GM12878 (cell line): ENCODE measurements at regions not wholly inside any gene's neighbourhood (a gene's known extent, or its start where the extent isn't known, plus 50 kb on each side); places are given as distances from the start of the nearest gene placed in this dataset.

Source experiments
- ATAC-seq: fragments of 200-7000 bp; cut with Tn5 transposase; 3 replicates; pipeline ENCODE4 v1.9.1; 2020; ENCODE audit warnings: mild to moderate bottlenecking, moderate library complexity
- BruUV-seq: library from RNA; stranded (reverse); fragments of 400-500 nt; replicated peaks from 2 replicates; lab custom pipeline; 2021; lab: Mats Ljungman, UMichigan
- CTCF ChIA-PET: fragments of 300-600 bp; sonication (Branson Sonifier 250); formaldehyde crosslinking; extraction: SDS; loops from one replicate; lab custom pipeline; 2021; ENCODE audit warnings: inconsistent platforms; lab: Yijun Ruan, JAX
- POLR2A ChIA-PET: fragments of 350-600 bp; formaldehyde crosslinking; extraction: SDS; loops from one replicate; lab custom pipeline; 2021; ENCODE audit warnings: inconsistent platforms; lab: Charles Lee
- RAD21 ChIA-PET: fragments of 300-600 bp; sonication (Branson Sonifier 250); formaldehyde crosslinking; loops from one replicate; lab custom pipeline; 2023; ENCODE audit warnings: antibody characterized with exemption; ENCODE audit not compliant: unreplicated experiment; lab: Charles Lee
- SMC1A ChIA-PET: fragments of 300-600 bp; sonication (Branson Sonifier 250); formaldehyde crosslinking; loops from one replicate; lab custom pipeline; 2023; ENCODE audit not compliant: unreplicated experiment, uncharacterized antibody; lab: Charles Lee
- DNase-seq: peaks from one replicate; pipeline ENCODE4 v3.0.0-alpha.2; 2011; ENCODE audit warnings: low read depth, low spot score
- FAIRE-seq: peaks from 3 replicates; lab custom pipeline; 2011; peaks lifted over from hg19 to GRCh38; lab: Jason Lieb, UNC
- H2AFZ ChIP-seq: 2 replicates; pipeline ENCODE4 v1.6.0; 2011; ENCODE audit warnings: low read depth, low read length, control low read depth; ENCODE audit not compliant: control insufficient read depth
- H3K27ac ChIP-seq: 2 replicates; pipeline ENCODE4 v1.5.1; 2011; ENCODE audit warnings: control low read depth; ENCODE audit not compliant: control insufficient read depth, insufficient read depth
- H3K27me3 ChIP-seq, 2 experiments: replicated peaks in 1 of 2; 2 replicates each; pipeline versions ENCODE4 v1.6.0 to v1.6.1; 2011; ENCODE audit warnings: low read length in 1 of 2; ENCODE audit not compliant: control insufficient read depth in 2 of 2, insufficient read depth in 2 of 2
- H3K36me3 ChIP-seq, 2 experiments: 2 replicates each; pipeline ENCODE4 v1.5.1; 2011; ENCODE audit warnings: low read length in 1 of 2; ENCODE audit not compliant: control insufficient read depth in 2 of 2, insufficient read depth in 2 of 2
- H3K4me1 ChIP-seq: 2 replicates; pipeline ENCODE4 v1.6.1; 2011; ENCODE audit warnings: mild to moderate bottlenecking, low read length, moderate library complexity, mixed read lengths; ENCODE audit not compliant: control insufficient read depth, insufficient read depth
- H3K4me2 ChIP-seq: 2 replicates; pipeline ENCODE4 v1.6.0; 2011; ENCODE audit warnings: control low read depth; ENCODE audit not compliant: control insufficient read depth, insufficient read depth
- H3K4me3 ChIP-seq: fragments of 200-600 bp; sonication (generic); 2 replicates; pipeline ENCODE4 v1.5.1; 2016
- H3K79me2 ChIP-seq: 2 replicates; pipeline ENCODE4 v1.6.0; 2011; ENCODE audit warnings: low read length; ENCODE audit not compliant: control insufficient read depth, insufficient read depth
- H3K9ac ChIP-seq: 2 replicates; pipeline ENCODE4 v1.8.0; 2011; ENCODE audit warnings: low read length, control low read depth, mixed read lengths; ENCODE audit not compliant: control insufficient read depth, insufficient read depth
- H3K9me3 ChIP-seq: replicated peaks from 3 replicates; pipeline ENCODE4 v1.5.1; 2011; ENCODE audit warnings: mild to moderate bottlenecking, low read length; ENCODE audit not compliant: control insufficient read depth, insufficient read depth
- H4K20me1 ChIP-seq: 2 replicates; pipeline ENCODE4 v1.6.0; 2011; ENCODE audit not compliant: control insufficient read depth, insufficient read depth
- BRCA1 ChIP-seq: IDR thresholded peaks from 2 replicates; pipeline ENCODE4 v1.6.1; 2011; ENCODE audit warnings: low read depth, low read length, improper control_type of control experiment
- HDAC6 ChIP-seq: fragments of 200-600 bp; sonication (generic); IDR thresholded peaks from one replicate; pipeline ENCODE4 v1.8.0; 2017; ENCODE audit warnings: antibody characterized with exemption; ENCODE audit not compliant: unreplicated experiment
- KLF5 ChIP-seq: fragments of 450-650 bp; IDR thresholded peaks from 2 replicates; pipeline ENCODE4 v1.6.1; 2014; ENCODE audit warnings: mild to moderate bottlenecking; ENCODE audit not compliant: partially characterized antibody
- SMC3 ChIP-seq: IDR thresholded peaks from 2 replicates; pipeline ENCODE4 v1.6.1; 2011; ENCODE audit warnings: low read length, improper control_type of control experiment, borderline replicate concordance
- SREBF2 ChIP-seq: IDR thresholded peaks from 2 replicates; pipeline ENCODE4 v1.6.1; 2012; ENCODE audit warnings: mild to moderate bottlenecking, low read length
- TBL1XR1 ChIP-seq: IDR thresholded peaks from 2 replicates; pipeline ENCODE4 v1.6.1; 2012; ENCODE audit warnings: low read depth, low read length, improper control_type of control experiment
- YBX1 ChIP-seq: fragments of 450-650 bp; IDR thresholded peaks from 2 replicates; pipeline ENCODE4 v1.6.1; 2016; ENCODE audit warnings: antibody characterized with exemption
- ZNF207 ChIP-seq: fragments of 450-650 bp; IDR thresholded peaks from 2 replicates; pipeline ENCODE4 v1.6.1; 2014; ENCODE audit warnings: antibody characterized with exemption, mild to moderate bottlenecking, borderline replicate concordance
- WGBS: methylation state at CpG from one replicate; pipeline ENCODE4 v1.1.6; 2016; ENCODE audit warnings: low lambda C conversion rate; ENCODE audit not compliant: insufficient replicate concordance, insufficient coverage; ENCODE audit errors: missing lambda C conversion rate; 5-methylcytosine and 5-hydroxymethylcytosine counted together
- in situ Hi-C: fragments of 300-500 bp; cut with MboI; formaldehyde crosslinking; loops from 9 replicates; pipeline ENCODE4 v1.14.3; 2018; ENCODE audit warnings: mixed read lengths
- intact Hi-C: fragments of 100-400 bp; cut with micrococcal nuclease; formaldehyde crosslinking; loops from one replicate; pipeline ENCODE4 v1.14.2; 2022; ENCODE audit not compliant: unreplicated experiment
- TF ChIP-seq, protein P1 (sequence below): IDR thresholded peaks from 2 replicates; pipeline ENCODE4 v1.6.1; 2011; ENCODE audit warnings: borderline replicate concordance, low read depth, mild to moderate bottlenecking, moderate library complexity, low read length; ENCODE audit not compliant: insufficient read depth, poor library complexity, severe bottlenecking
- TF ChIP-seq, protein P2 (sequence below): fragments of 450-650 bp; formaldehyde crosslinking; IDR thresholded peaks from 2 replicates; pipeline ENCODE4 v1.4.0; 2020; ENCODE audit warnings: mild to moderate bottlenecking, moderate library complexity

DNA sequence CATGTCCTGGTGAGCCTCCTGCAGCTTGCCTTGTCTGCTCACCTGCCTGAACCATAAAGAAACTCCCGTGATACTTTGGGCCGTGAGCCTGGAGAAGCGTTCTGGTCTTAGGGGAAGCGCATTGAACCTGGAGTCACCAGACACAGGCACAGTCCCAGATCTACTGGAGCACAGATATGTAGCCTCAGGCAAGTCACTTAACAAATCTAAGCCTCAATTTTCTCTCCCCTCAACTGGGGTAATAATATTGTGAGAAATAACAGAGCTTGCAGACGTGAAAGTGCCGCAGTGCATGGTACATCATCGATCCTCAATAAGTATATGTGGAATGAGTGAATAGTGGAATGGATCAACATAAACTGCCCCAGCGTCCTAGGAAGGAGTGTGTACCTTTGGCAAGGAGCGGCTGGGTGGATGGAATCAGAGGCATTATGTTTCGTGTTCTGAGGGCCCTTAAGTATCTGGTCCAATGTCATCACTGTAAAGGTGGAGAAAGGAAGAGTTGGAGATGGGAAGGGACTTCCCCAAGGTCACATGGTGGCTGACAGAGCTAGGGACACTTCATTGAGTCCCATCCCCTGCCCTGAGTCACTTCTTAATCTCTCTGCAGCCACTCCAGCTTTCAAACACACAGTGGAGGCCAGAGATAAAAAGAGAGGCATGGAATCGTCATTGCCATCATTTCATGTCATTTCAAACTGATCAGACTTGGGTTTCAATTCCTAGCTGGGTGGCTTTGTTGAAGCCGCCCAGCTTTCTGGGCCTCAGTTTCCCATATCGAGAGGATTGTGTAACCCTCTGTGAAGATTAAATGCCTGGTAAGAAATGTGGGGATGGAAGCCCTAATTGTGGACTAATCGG, 172.4 kb downstream of the DDX1 start:
- CTCF ChIA-PET: no interaction called here
- Histone ChIP-seq H3K27me3 (peaks cover 1 to 4% of the 10 kb centered on the region in 2 experiments; a peak in 1 of 4 replicates), H3K9ac (no peak overlapping the region), H4K20me1 (no peaks in the 10 kb centered on the region), H3K27ac (no peak overlapping the region), H3K36me3 (no peaks in the 10 kb centered on the region), H3K4me3 (no peak overlapping the region), H3K9me3 (no peaks in the 10 kb centered on the region), H3K79me2 (no peaks in the 10 kb centered on the region), H3K4me2 (no peak overlapping the region), H2AFZ (no peak overlapping the region), H3K4me1 (no peaks in the 10 kb centered on the region)
- ATAC-seq: no peak
- DNase-seq: no peak
- POLR2A ChIA-PET: no interaction called here
- intact Hi-C loops (no loop called here), in situ Hi-C loops (no loop called here)
- 53% methylated on average over 14 of the region's 14 CpGs for WGBS
- SMC1A ChIA-PET: no interaction called here
- BruUV-seq: no TSS peak
- RAD21 ChIA-PET: no interaction called here
- TF ChIP-seq, protein P1, sequence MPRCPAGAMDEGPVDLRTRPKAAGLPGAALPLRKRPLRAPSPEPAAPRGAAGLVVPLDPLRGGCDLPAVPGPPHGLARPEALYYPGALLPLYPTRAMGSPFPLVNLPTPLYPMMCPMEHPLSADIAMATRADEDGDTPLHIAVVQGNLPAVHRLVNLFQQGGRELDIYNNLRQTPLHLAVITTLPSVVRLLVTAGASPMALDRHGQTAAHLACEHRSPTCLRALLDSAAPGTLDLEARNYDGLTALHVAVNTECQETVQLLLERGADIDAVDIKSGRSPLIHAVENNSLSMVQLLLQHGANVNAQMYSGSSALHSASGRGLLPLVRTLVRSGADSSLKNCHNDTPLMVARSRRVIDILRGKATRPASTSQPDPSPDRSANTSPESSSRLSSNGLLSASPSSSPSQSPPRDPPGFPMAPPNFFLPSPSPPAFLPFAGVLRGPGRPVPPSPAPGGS: no peak
- TF ChIP-seq TBL1XR1 (no peak), ZNF207 (no peak), HDAC6 (no peak), YBX1 (no peak), SREBF2 (no peak), KLF5 (no peak), BRCA1 (no peak), SMC3 (no peak)
- TF ChIP-seq, protein P2, sequence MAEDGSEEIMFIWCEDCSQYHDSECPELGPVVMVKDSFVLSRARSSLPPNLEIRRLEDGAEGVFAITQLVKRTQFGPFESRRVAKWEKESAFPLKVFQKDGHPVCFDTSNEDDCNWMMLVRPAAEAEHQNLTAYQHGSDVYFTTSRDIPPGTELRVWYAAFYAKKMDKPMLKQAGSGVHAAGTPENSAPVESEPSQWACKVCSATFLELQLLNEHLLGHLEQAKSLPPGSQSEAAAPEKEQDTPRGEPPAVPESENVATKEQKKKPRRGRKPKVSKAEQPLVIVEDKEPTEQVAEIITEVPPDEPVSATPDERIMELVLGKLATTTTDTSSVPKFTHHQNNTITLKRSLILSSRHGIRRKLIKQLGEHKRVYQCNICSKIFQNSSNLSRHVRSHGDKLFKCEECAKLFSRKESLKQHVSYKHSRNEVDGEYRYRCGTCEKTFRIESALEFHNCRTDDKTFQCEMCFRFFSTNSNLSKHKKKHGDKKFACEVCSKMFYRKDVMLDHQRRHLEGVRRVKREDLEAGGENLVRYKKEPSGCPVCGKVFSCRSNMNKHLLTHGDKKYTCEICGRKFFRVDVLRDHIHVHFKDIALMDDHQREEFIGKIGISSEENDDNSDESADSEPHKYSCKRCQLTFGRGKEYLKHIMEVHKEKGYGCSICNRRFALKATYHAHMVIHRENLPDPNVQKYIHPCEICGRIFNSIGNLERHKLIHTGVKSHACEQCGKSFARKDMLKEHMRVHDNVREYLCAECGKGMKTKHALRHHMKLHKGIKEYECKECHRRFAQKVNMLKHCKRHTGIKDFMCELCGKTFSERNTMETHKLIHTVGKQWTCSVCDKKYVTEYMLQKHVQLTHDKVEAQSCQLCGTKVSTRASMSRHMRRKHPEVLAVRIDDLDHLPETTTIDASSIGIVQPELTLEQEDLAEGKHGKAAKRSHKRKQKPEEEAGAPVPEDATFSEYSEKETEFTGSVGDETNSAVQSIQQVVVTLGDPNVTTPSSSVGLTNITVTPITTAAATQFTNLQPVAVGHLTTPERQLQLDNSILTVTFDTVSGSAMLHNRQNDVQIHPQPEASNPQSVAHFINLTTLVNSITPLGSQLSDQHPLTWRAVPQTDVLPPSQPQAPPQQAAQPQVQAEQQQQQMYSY (CRISPR knock-in tag): no peak
- no peak for FAIRE-seq
